SK-N-SH treated with all-trans-retinoic acid at 6 μM for 48 hours (cell line): ENCODE measurements at regions not wholly inside any gene's neighbourhood (a gene's known extent, or its start where the extent isn't known, plus 50 kb on each side); places are given as distances from the start of the nearest gene placed in this dataset.

Experiments used
- ATAC-seq: fragments of 200-7000 bp; cut with Tn5 transposase; 3 replicates; pipeline ENCODE4 v1.9.1; 2020; ENCODE audit warnings: mild to moderate bottlenecking, moderate library complexity
- BACH2 ChIP-seq: fragments of 250-450 bp; sonication (Bioruptor Pico); IDR thresholded peaks from 2 replicates; pipeline ENCODE4 v1.9.0; 2021; ENCODE audit warnings: mild to moderate bottlenecking, borderline replicate concordance
- PPARA ChIP-seq: fragments of 250-450 bp; sonication (Bioruptor Pico); IDR thresholded peaks from 2 replicates; pipeline ENCODE4 v1.5.0; 2020; ENCODE audit warnings: mild to moderate bottlenecking, borderline replicate concordance
- TCF4 ChIP-seq: fragments of 250-450 bp; sonication (Bioruptor Pico); IDR thresholded peaks from 2 replicates; pipeline ENCODE4 v1.8.0; 2021; ENCODE audit warnings: mild to moderate bottlenecking, moderate library complexity, borderline replicate concordance
- TOX ChIP-seq: fragments of 250-450 bp; sonication (Bioruptor Pico); IDR thresholded peaks from 2 replicates; pipeline ENCODE4 v1.8.0; 2021; ENCODE audit warnings: mild to moderate bottlenecking, moderate library complexity, borderline replicate concordance
- TSHZ2 ChIP-seq: fragments of 250-450 bp; sonication (Bioruptor Pico); IDR thresholded peaks from 2 replicates; pipeline ENCODE4 v1.5.0; 2020; ENCODE audit warnings: mild to moderate bottlenecking, moderate library complexity
- ZFP3 ChIP-seq: fragments of 250-450 bp; sonication (Bioruptor Pico); IDR thresholded peaks from 2 replicates; pipeline ENCODE4 v1.5.0; 2020; ENCODE audit warnings: mild to moderate bottlenecking, moderate library complexity
- ZNF8 ChIP-seq: fragments of 450-650 bp; formaldehyde crosslinking; IDR thresholded peaks from 2 replicates; pipeline ENCODE4 v1.5.0; 2020; ENCODE audit warnings: mild to moderate bottlenecking, moderate library complexity
- TF ChIP-seq, protein P1 (sequence below): fragments of 250-450 bp; sonication (Bioruptor Pico); IDR thresholded peaks from 2 replicates; pipeline ENCODE4 v1.8.0; 2020; ENCODE audit warnings: mild to moderate bottlenecking, moderate library complexity, borderline replicate concordance

- no peak for ATAC-seq
- TF ChIP-seq TOX (CRISPR knock-in tag) (no peak), TCF4 (CRISPR knock-in tag) (no peak), ZNF8 (CRISPR knock-in tag) (no peak), BACH2 (CRISPR knock-in tag) (no peak), ZFP3 (CRISPR knock-in tag) (no peak), PPARA (no peak), TSHZ2 (CRISPR knock-in tag) (no peak)
- TF ChIP-seq, protein P1, sequence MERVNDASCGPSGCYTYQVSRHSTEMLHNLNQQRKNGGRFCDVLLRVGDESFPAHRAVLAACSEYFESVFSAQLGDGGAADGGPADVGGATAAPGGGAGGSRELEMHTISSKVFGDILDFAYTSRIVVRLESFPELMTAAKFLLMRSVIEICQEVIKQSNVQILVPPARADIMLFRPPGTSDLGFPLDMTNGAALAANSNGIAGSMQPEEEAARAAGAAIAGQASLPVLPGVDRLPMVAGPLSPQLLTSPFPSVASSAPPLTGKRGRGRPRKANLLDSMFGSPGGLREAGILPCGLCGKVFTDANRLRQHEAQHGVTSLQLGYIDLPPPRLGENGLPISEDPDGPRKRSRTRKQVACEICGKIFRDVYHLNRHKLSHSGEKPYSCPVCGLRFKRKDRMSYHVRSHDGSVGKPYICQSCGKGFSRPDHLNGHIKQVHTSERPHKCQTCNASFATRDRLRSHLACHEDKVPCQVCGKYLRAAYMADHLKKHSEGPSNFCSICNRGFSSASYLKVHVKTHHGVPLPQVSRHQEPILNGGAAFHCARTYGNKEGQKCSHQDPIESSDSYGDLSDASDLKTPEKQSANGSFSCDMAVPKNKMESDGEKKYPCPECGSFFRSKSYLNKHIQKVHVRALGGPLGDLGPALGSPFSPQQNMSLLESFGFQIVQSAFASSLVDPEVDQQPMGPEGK (CRISPR knock-in tag): no peak
Observed at GRCh38 chr2:37874470-37874869, 50.6 kb upstream of the RMDN2 start.
